Cardiac septum (tissue), 1 donor: ENCODE measurements at regions not wholly inside any gene's neighbourhood (a gene's known extent, or its start where the extent isn't known, plus 50 kb on each side); places are given as distances from the start of the nearest gene placed in this dataset.

Source experiments
- DNase-seq: peaks from one replicate; pipeline ENCODE4 v3.0.0-alpha.2; 2020; ENCODE audit warnings: low spot score
- intact Hi-C: fragments of 100-400 bp; cut with DNase I; formaldehyde crosslinking; loops from one replicate; pipeline ENCODE4 v1.14.0; 2022
- donor health status: DM: no; HTN: no; CAD: no.

- intact Hi-C loops: no loop called here
- peak; percentile 84 for DNase-seq
Measured at GRCh38 chr9:89655990-89656657, 51.3 kb downstream of the GADD45G start.

- intact Hi-C loops: no loop called here
- no peak for DNase-seq
Measured at GRCh38 chr9:89657295-89657694, 52.5 kb downstream of the GADD45G start.

- DNase-seq: no peak
- intact Hi-C loops: no loop called here
Measured at GRCh38 chr9:89657765-89658164, 53.0 kb downstream of the GADD45G start.

- intact Hi-C loops: no loop called here
- DNase-seq: no peak
Measured at GRCh38 chr9:89658401-89658800, 53.6 kb downstream of the GADD45G start.

DNA sequence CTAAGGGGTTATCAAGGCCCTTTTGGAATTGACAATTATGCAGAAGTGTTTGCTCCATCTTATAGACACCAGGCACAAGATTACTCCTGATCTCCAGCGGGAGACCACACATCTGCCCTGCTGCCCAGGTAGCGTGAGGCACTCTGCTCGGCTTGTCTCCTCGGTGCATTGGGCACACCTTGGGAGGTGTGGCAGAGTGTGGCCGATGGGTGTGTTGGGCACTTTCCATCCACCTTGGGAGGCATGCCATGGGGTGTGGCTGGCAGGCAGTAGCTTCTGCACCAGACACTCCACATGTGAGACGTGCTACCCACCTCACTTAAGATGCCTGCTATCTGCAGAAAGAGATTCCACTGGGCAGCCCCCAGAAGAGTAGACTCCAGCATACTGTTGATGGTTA is 54.1 kb downstream of the GADD45G start:
- intact Hi-C loops: no loop called here
- no peak for DNase-seq

- intact Hi-C loops: no loop called here
Measured at GRCh38 chr9:89659473-89659872, 54.7 kb downstream of the GADD45G start.

GRCh38 chr9:89659891-89660685 is 55.3 kb downstream of the GADD45G start:
- DNase-seq: no peak
- intact Hi-C loops: no loop called here

More at GRCh38 chr9:89659473-89659872, 54.7 kb downstream of the GADD45G start:
- DNase-seq: no peak

DNA sequence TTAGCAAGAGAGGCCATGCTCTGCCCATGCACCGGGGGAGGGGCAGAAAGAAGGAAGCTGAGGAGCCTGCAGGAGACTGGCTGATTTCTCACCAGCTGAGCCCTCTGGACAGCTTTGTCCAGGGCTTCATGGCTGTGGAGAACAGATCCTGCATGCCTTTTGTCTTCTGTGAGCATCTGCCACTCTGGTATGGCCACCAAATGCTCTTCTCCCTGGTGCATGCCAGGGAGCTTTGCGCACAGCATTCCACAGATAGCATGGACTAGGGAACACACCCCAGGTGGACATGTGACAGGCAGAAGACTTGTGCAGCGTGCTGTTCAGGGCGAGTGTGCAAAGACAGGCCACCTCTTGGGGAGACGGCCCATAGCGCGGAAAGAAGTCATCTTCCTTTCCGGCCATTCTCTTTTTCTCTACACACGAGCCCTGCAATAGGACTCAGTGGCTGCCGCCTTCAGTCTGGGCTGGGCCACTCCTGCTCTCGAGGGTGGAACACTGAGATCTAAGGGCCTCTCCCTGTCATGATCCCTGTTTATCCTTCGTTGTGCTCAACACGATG is 56.7 kb downstream of the GADD45G start:
- DNase-seq: no peak
- intact Hi-C loops: no loop called here

- intact Hi-C loops: loop anchor here (2.0 kb wide), 1 partner anchor 57 kb away; the partner anchor contains the start of gene GADD45G
- peak; percentile 96 for DNase-seq
Measured at GRCh38 chr9:89661956-89662717, 57.3 kb downstream of the GADD45G start.

GRCh38 chr9:89662718-89663613 is 58.2 kb downstream of the GADD45G start:
- no peak for DNase-seq
- intact Hi-C loops: loop anchor here (2.0 kb wide), 1 partner anchor 58 kb away; the partner anchor contains the start of gene GADD45G

- intact Hi-C loops: loop anchor here (2.0 kb wide), 1 partner anchor 59 kb away; the partner anchor contains the start of gene GADD45G
- DNase-seq: no peak
Measured at GRCh38 chr9:89663614-89663970, 58.8 kb downstream of the GADD45G start.

DNA sequence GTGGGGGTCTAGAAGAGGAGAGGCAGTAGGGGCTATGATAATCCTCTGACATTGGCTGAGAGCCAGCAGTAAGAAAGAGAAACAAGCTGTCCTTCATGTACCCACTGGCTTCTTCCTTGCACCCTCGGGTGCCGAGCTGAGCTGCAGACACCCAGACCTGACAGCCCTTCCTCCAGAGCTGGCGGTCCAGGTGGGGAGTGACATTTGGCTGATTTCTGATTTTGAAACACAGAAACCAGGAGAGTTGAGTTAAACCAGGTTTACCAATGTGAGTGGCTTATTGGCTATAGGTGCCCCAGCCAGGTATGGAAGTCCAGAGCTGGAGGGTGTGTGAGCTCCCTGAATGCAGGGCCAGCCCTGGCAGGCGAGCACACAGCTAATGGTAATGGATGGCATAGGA is 59.2 kb downstream of the GADD45G start:
- no peak for DNase-seq
- intact Hi-C loops: no loop called here

GRCh38 chr9:89664896-89665329 is 60.1 kb downstream of the GADD45G start:
- intact Hi-C loops: no loop called here

GRCh38 chr9:89666364-89666763 is 61.6 kb downstream of the GADD45G start:
- no peak for DNase-seq
- intact Hi-C loops: no loop called here

More at GRCh38 chr9:89664896-89665329, 60.1 kb downstream of the GADD45G start:
- no peak for DNase-seq

DNA sequence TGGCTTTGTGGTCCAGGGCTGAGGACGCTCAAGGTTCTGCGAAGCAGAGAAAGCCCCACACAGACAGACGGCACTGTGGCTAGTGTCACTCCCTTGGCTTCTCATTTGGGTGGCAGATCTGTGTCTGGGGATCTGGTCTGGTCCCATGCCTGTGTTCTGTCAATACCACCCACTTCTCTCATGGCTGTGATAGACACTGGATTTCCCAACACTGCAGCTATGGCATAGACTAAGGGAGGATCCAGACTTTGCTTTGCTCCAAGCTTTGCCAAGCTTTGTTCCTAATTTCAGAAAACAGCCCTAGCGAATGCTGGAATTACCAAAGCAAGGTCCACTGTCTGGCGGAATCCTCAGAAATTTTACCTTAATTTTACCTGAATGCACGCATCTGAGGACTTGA is 62.1 kb downstream of the GADD45G start:
- intact Hi-C loops: no loop called here
- no peak for DNase-seq

- DNase-seq: no peak
- intact Hi-C loops: no loop called here
Measured at GRCh38 chr9:89667726-89668125, 62.9 kb downstream of the GADD45G start.

GRCh38 chr9:89668216-89668865 is 63.5 kb downstream of the GADD45G start:
- no peak for DNase-seq
- intact Hi-C loops: no loop called here

- intact Hi-C loops: no loop called here
- DNase-seq: no peak
Measured at GRCh38 chr9:89668866-89669246, 64.0 kb downstream of the GADD45G start.
